GM12864 (cell line): ENCODE measurements at regions not wholly inside any gene's neighbourhood (a gene's known extent, or its start where the extent isn't known, plus 50 kb on each side); places are given as distances from the start of the nearest gene placed in this dataset.

Source experiments
- DNase-seq: peaks from one replicate; pipeline ENCODE4 v3.0.0-alpha.2; 2011; ENCODE audit warnings: low read depth
- H3K4me3 ChIP-seq: 2 replicates; pipeline ENCODE4 v1.5.1; 2011; ENCODE audit warnings: mild to moderate bottlenecking, low read depth, low read length, control low read depth
- TF ChIP-seq, protein P1 (sequence below): IDR thresholded peaks from 2 replicates; pipeline ENCODE4 v1.5.1; 2011; ENCODE audit warnings: low read depth, mild to moderate bottlenecking, moderate library complexity, low read length, control low read depth, inconsistent platforms; ENCODE audit errors: missing control alignments

DNA sequence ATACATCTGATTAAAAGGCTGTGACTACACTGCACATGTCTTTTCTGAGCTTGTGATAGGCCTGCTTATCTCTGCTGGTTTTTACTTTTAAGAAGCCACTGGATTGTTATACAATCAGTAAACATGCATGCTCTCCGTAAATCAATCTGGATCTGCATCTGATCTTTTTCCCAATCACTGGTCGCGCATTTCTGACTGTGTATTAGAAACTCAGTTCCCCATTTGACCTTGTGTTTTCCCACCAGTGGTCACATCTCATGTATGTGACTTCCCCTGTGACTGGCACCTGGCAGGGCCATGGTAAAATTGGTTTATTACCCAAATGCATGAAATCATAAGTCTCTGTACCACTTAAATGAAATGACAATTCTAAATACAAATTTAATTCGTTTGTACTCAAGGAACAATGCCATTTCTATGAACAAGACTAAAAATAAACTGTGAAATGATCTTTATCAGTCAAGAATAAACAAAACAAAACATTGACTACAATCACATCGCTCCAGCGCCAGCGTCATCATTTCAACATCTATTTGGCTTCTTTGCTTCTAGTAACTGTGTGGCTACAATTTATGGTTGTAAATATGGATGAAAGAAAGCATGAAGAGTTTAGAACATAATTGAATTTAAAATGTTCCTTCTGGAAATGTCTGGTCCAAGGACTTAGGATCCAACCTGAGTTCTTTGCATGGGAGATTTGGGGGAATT lies 396.6 kb upstream of the TRIB2 start:
- TF ChIP-seq, protein P1, sequence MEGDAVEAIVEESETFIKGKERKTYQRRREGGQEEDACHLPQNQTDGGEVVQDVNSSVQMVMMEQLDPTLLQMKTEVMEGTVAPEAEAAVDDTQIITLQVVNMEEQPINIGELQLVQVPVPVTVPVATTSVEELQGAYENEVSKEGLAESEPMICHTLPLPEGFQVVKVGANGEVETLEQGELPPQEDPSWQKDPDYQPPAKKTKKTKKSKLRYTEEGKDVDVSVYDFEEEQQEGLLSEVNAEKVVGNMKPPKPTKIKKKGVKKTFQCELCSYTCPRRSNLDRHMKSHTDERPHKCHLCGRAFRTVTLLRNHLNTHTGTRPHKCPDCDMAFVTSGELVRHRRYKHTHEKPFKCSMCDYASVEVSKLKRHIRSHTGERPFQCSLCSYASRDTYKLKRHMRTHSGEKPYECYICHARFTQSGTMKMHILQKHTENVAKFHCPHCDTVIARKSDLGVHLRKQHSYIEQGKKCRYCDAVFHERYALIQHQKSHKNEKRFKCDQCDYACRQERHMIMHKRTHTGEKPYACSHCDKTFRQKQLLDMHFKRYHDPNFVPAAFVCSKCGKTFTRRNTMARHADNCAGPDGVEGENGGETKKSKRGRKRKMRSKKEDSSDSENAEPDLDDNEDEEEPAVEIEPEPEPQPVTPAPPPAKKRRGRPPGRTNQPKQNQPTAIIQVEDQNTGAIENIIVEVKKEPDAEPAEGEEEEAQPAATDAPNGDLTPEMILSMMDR, result no peak
- no peak overlapping the region for H3K4me3 ChIP-seq
- DNase-seq, result no peak

DNA sequence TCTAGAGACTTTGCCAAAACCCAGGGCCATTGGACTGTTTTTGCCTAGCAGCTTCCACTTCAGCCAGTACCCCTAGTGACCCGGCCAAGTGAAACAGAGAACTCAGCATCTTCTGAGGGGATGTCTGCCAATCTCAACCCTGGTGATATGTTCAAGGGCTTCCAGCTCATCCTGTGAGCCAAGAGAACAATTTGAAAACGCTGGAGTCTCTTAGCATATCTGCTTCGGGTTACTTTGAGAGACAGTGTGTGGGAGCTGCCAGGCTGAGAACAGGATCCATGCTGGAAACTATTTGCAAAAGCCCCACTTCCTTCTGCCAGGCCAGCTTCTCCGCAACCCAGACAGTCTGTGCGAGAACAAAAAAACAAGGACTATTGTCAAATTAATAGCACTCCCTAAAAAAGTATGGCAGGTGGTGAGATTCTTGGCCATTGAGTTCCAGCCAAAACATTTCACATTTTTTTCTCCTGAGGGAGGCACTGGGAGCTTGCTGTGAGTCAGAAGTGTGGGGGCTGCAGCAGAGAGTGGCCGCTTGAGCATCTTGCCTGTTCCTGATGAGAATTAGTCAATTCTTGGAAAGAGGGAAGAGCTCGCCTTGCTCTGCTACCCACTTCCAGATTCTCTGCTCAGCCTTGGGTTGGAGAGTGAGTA lies 395.6 kb upstream of the TRIB2 start:
- DNase-seq, result no peak
- no peak overlapping the region for H3K4me3 ChIP-seq
- TF ChIP-seq, protein P1, result no peak

DNA sequence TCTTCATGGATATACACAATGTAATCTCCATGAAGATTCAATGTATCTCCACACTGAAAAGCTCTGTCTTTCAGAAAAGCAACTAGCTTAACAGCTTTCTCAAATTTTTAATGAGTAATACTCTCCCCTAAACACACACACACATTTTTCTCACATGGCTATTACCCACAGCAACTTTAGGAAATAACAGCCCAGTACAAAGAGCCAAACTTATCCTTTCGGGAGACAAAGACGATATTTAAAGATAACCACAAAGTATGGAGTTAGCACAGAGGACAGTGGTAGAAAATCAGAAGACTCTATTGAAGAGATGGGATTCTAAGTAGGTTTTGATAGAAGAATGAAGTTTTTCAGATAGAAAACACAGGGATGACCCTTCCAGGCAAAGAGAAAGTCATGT lies 394.9 kb upstream of the TRIB2 start:
- TF ChIP-seq, protein P1, result no peak
- no peak overlapping the region for H3K4me3 ChIP-seq
- DNase-seq, result no peak

DNA sequence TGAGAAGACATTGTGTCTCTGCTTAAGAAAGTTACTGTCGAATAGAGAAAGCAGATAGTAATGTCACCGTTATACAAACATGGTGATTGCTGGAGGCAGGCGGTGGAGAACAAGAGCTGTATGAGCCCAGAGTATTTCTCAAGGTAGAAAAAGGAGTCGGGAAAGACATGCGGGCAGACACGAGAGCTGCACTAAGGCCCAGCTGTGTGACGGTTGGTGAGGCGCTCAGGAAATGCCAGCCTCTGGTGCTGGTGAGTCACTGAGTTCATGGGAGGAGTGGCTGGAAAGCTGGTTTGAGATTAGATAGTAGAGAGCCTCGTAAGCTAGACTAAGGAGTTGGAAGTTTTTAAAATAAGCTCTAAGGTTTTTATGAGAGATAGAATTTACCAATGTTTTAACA lies 390.9 kb upstream of the TRIB2 start:
- no peak for DNase-seq
- TF ChIP-seq, protein P1, result no peak

DNA sequence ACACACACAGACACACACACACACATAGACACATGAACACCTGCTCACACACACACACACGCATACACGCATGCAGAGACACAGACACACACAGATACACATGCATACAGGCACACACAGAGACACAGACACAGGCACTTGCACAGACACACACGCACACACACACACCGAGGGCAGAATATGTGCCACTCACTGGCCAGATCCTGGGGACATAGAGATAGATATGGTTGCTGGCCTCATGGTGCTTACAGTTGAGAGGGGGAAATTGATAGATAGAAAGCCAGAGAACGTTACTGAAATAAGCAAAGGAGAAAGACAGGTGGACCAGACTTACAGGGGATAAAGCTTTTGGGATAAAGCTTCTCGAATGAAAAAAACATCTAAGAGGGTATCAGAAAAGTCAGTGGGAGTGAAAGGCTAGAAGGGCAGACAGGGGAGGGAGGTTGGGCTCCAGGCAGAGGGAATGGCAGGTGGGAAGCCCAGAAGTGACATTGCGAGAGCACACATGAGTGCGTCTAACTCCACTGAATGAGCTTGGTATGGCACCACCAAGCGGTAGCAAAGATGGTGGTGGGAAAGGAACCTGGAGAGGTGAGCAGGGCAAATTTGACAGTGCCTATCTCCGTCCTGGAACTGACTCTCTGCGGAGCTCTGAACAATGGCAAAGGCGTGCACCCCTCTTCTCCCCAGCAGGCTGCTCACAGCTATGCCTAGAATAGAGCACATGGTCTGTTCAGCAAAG lies 390.1 kb upstream of the TRIB2 start:
- TF ChIP-seq, protein P1, result no peak
- no peak overlapping the region for H3K4me3 ChIP-seq
- DNase-seq, result no peak

More for the DNA sequence above, 390.9 kb upstream of the TRIB2 start:
- no peak overlapping the region for H3K4me3 ChIP-seq

DNA sequence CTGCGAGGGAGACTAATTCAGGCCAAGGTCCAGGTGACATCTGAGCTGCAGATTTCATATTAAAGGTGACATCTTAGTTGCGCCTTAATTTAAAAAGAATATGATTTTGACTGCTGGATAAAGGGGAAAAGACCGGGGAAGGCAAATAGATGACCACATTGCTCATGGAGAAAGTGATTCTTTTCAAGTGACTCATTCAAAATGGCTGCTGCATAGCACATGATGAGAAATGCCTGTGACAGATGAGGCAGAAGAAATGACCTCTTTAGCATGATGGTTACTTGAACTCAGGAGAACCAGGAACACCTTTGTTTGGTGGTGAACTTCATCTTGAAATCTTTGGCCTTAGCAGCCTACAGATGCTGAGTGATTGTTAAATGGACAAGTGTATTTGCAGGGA lies 385.8 kb upstream of the TRIB2 start:
- DNase-seq, result no peak
- TF ChIP-seq, protein P1, result no peak

More for the DNA sequence above, 385.8 kb upstream of the TRIB2 start:
- no peak overlapping the region for H3K4me3 ChIP-seq
